ENCODE measurements at regions not wholly inside any gene's neighbourhood (a gene's known extent, or its start where the extent isn't known, plus 50 kb on each side); places are given as distances from the start of the nearest gene placed in this dataset.

DNA sequence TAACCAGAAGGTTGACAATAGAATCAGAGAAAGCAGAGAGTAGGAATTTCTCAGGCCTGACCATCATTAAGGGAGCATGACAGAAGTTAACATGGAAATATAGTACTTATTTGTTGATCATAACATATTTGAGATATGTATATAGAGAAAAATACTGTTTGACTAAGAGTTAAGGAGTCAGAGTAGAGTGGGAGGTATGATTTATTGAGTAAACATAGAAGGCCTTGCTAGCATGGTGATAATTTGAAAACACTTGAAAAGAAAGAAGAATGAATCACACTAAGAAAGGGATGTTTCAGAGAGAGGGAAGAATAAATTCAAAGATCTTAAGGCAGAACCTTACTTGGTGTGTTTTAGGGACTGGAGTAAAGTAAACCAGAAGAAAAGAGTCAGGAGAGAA, 437.2 kb upstream of the TECRL start:
- TF ChIP-seq, protein P1, sequence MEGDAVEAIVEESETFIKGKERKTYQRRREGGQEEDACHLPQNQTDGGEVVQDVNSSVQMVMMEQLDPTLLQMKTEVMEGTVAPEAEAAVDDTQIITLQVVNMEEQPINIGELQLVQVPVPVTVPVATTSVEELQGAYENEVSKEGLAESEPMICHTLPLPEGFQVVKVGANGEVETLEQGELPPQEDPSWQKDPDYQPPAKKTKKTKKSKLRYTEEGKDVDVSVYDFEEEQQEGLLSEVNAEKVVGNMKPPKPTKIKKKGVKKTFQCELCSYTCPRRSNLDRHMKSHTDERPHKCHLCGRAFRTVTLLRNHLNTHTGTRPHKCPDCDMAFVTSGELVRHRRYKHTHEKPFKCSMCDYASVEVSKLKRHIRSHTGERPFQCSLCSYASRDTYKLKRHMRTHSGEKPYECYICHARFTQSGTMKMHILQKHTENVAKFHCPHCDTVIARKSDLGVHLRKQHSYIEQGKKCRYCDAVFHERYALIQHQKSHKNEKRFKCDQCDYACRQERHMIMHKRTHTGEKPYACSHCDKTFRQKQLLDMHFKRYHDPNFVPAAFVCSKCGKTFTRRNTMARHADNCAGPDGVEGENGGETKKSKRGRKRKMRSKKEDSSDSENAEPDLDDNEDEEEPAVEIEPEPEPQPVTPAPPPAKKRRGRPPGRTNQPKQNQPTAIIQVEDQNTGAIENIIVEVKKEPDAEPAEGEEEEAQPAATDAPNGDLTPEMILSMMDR (IDR thresholded peaks at IDR 0.05; ENCODE audit: borderline replicate concordance, extremely low read depth, low read length, poor library complexity, severe bottlenecking), result no peak
- no peak for TF ChIP-seq EZH2 (IDR thresholded peaks at IDR 0.05; ENCODE audit: borderline replicate concordance, low read depth, low read length, severe bottlenecking)
